Transverse colon (tissue), 4 donors: ENCODE measurements at regions not wholly inside any gene's neighbourhood (a gene's known extent, or its start where the extent isn't known, plus 50 kb on each side); places are given as distances from the start of the nearest gene placed in this dataset.

Experiments used
- DNase-seq: peaks from one replicate; pipeline ENCODE4 v3.0.0-alpha.2; 2019
- H3K27ac ChIP-seq, 4 donors: fragments of 200-600 bp; sonication (generic); 2 replicates each; pipeline ENCODE4 v1.5.1; 2016 to 2018; ENCODE audit warnings: inconsistent platforms in 4 of 4
- H3K27me3 ChIP-seq: fragments of 200-600 bp; sonication (generic); 2 replicates; pipeline ENCODE4 v1.5.1; 2017; ENCODE audit warnings: inconsistent platforms
- H3K36me3 ChIP-seq, 4 donors: fragments of 200-600 bp; sonication (generic); 2 replicates each; pipeline ENCODE4 v1.5.1; 2017 to 2019; ENCODE audit warnings: inconsistent platforms in 4 of 4
- H3K4me1 ChIP-seq, 4 donors: fragments of 200-600 bp; sonication (generic); 2 replicates each; pipeline ENCODE4 v1.5.1; 2017 to 2020; ENCODE audit warnings: inconsistent platforms in 4 of 4
- H3K4me3 ChIP-seq, 4 donors: fragments of 200-600 bp; sonication (generic); 1 replicate in 1 of 4; 2 replicates in 3 of 4; pipeline versions ENCODE4 v1.5.1 to v1.6.1; 2017 to 2019; ENCODE audit warnings: inconsistent platforms in 4 of 4
- H3K9me3 ChIP-seq, 2 donors: fragments of 200-600 bp; sonication (generic); 2 replicates each; pipeline ENCODE4 v1.5.1; 2017 to 2019; ENCODE audit warnings: inconsistent platforms in 2 of 2
- CTCF ChIP-seq, 5 experiments: fragments of 200-600 bp in 3 of 5; fragments of 450-650 bp in 2 of 5; sonication (generic) in 3 of 5; IDR thresholded peaks; 1 replicate in 2 of 5; 2 replicates in 3 of 5; pipeline ENCODE4 v1.5.1; 2016 to 2017; ENCODE audit warnings: antibody characterized with exemption in 5 of 5, inconsistent platforms in 3 of 5, mild to moderate bottlenecking in 2 of 5, moderate library complexity in 1 of 5
- EP300 ChIP-seq: sonication (generic); formaldehyde crosslinking; IDR thresholded peaks from one replicate; pipeline ENCODE4 v1.6.1; 2017; ENCODE audit warnings: antibody characterized with exemption, low read depth
- POLR2A ChIP-seq: fragments of 450-650 bp; IDR thresholded peaks from one replicate; pipeline ENCODE4 v1.6.1; 2016; ENCODE audit warnings: antibody characterized with exemption, mild to moderate bottlenecking, moderate library complexity
- POLR2AphosphoS5 ChIP-seq, 3 donors: sonication (generic); formaldehyde crosslinking; IDR thresholded peaks; one replicate each; pipeline ENCODE4 v1.6.1; 2016; ENCODE audit warnings: antibody characterized with exemption in 3 of 3
- WGBS, 2 donors: methylation state at CpG; one replicate each; pipeline ENCODE4 v1.1.5; 2018; ENCODE audit warnings: low coverage in 1 of 2; 5-methylcytosine and 5-hydroxymethylcytosine counted together
- in situ Hi-C, 4 donors: fragments of 200-750 bp; cut with MboI; loops; one replicate each; pipeline versions ENCODE4 v1.15.0 to v1.15.1; 2017; ENCODE audit warnings: low sequenced_read_pairs in 3 of 4, low pct_ligation_motif_present in 1 of 4, low pct_unique_long_range_greater_than_20kb in 1 of 4
- intact Hi-C: fragments of 100-400 bp; cut with DNase I; formaldehyde crosslinking; loops from one replicate; pipeline ENCODE4 v1.15.1; 2023; ENCODE audit warnings: low total_unique reads

- H3K9me3 ChIP-seq, result no peaks in the 10 kb centered on the region
- no peak for DNase-seq
- H3K27me3 ChIP-seq, result no peaks in the 10 kb centered on the region
- H3K4me3 ChIP-seq, result no peak overlapping the region
- H3K27ac ChIP-seq, result no peak overlapping the region
- TF ChIP-seq CTCF (IDR thresholded peaks at IDR 0.05), result no peak
- TF ChIP-seq POLR2A, result no peak
- TF ChIP-seq POLR2AphosphoS5 (IDR thresholded peaks at IDR 0.05), result no peak
- TF ChIP-seq EP300, result no peak
- no peaks in the 10 kb centered on the region for H3K4me1 ChIP-seq
- intact Hi-C loops (no loop called here), in situ Hi-C loops (no loop called here)
- 71 to 73% methylated on average over 2 of the region's 2 CpGs for WGBS, 2 donors
- no peaks in the 10 kb centered on the region for H3K36me3 ChIP-seq
Observed at GRCh38 chr13:72120632-72121031, 253.6 kb upstream of the DACH1 start.

GRCh38 chr13:72113931-72114330 is 246.9 kb upstream of the DACH1 start:
- Histone ChIP-seq H3K4me1 (no peaks in the 10 kb centered on the region), H3K27ac (no peak overlapping the region), H3K4me3 (no peak overlapping the region), H3K27me3 (no peaks in the 10 kb centered on the region), H3K9me3 (no peaks in the 10 kb centered on the region), H3K36me3 (no peaks in the 10 kb centered on the region)
- in situ Hi-C loops (no loop called here), intact Hi-C loops (no loop called here)
- no peak for DNase-seq
- 67 to 92% methylated on average over 2 of the region's 2 CpGs for WGBS, 2 donors
- TF ChIP-seq EP300, result no peak
- TF ChIP-seq POLR2AphosphoS5 (IDR thresholded peaks at IDR 0.05), result no peak

- Histone ChIP-seq H3K27ac (no peak overlapping the region), H3K4me3 (no peak overlapping the region), H3K27me3 (no peaks in the 10 kb centered on the region), H3K4me1 (no peaks in the 10 kb centered on the region), H3K9me3 (no peaks in the 10 kb centered on the region), H3K36me3 (no peaks in the 10 kb centered on the region)
- TF ChIP-seq POLR2AphosphoS5 (IDR thresholded peaks at IDR 0.05), result no peak
- no peak for TF ChIP-seq CTCF (IDR thresholded peaks at IDR 0.05)
- no peak for TF ChIP-seq EP300
- TF ChIP-seq POLR2A, result no peak
- DNase-seq, result no peak
- intact Hi-C loops, result no loop called here
- in situ Hi-C loops, result no loop called here
- 78% methylated on average over 1 of the region's 1 CpG; no CpG with 5 or more reads in 1 of the 2 donors for WGBS, 2 donors
Observed at GRCh38 chr13:72113076-72113475, 246.1 kb upstream of the DACH1 start.

DNA sequence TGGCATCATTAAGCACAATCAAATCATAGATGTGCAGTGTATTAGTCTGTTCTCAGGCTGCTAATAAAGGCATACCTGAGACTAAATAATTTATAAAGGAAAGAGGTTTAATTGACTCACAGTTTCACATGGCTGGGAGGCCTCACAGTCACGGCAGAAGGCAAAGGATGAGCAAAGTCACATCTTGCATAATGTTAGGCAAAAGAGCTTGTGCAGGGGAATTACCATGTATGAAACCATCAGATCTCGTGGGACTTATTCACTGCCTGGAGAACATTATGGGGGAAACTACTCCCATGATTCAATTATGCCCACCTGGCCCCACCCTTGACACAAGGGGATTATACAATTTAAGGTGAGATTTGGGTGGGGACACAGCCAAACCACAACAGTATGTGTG is 245.2 kb upstream of the DACH1 start:
- Histone ChIP-seq H3K27me3 (no peaks in the 10 kb centered on the region), H3K4me3 (no peak overlapping the region), H3K9me3 (no peaks in the 10 kb centered on the region), H3K27ac (no peak overlapping the region), H3K36me3 (no peaks in the 10 kb centered on the region), H3K4me1 (no peaks in the 10 kb centered on the region)
- intact Hi-C loops (no loop called here), in situ Hi-C loops (no loop called here)
- WGBS, 2 donors, result 76 to 81% methylated on average over 2 of the region's 2 CpGs
- TF ChIP-seq POLR2A (no peak), CTCF (IDR thresholded peaks at IDR 0.05) (no peak), POLR2AphosphoS5 (IDR thresholded peaks at IDR 0.05) (no peak), EP300 (no peak)
- no peak for DNase-seq

DNA sequence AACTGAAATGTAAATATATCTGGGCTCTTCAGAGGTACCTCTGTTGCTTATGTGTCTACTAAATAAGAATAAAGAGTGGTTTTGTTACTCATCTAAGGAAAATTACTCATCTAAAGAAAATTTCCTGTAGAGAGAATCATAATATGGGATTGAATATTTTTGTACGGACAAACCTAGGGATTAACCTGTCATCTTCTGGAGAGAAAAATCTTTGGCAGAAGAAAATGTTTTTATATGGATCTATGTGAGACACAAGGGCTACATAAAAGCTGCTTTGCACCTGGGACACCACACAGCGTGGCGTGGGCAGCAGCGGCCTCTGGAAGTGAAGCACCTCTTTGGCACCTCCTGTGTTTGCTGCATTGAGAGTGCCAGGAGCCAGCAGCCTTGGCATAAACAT is 242.9 kb upstream of the DACH1 start:
- Histone ChIP-seq H3K36me3 (no peaks in the 10 kb centered on the region), H3K4me3 (no peak overlapping the region), H3K4me1 (no peaks in the 10 kb centered on the region), H3K9me3 (no peaks in the 10 kb centered on the region), H3K27me3 (no peaks in the 10 kb centered on the region), H3K27ac (no peak overlapping the region)
- in situ Hi-C loops, result no loop called here
- WGBS, 2 donors, result 86 to 94% methylated on average over 1 to 4 of the region's 4 CpGs
- intact Hi-C loops, result no loop called here
- DNase-seq, result no peak
- TF ChIP-seq POLR2AphosphoS5 (IDR thresholded peaks at IDR 0.05), result no peak
- TF ChIP-seq CTCF (IDR thresholded peaks at IDR 0.05), result no peak
- no peak for TF ChIP-seq POLR2A
- no peak for TF ChIP-seq EP300
